ENCODE measurements at regions not wholly inside any gene's neighbourhood (a gene's known extent, or its start where the extent isn't known, plus 50 kb on each side); places are given as distances from the start of the nearest gene placed in this dataset.

GRCh38 chr1:201596101-201596868, 57.4 kb downstream of the NAV1 start:
- Histone ChIP-seq H3K23ac (ENCODE audit: insufficient read length) (no peak overlapping the region), H3K56ac (replicated peaks; ENCODE audit: insufficient read length, low read depth, low read length) (no peak overlapping the region), H2BK5ac (ENCODE audit: low read depth, low read length) (no peak overlapping the region), H4K8ac (ENCODE audit: extremely low read depth, insufficient read depth, low read length) (no peak overlapping the region), H3K23me2 (ENCODE audit: low read depth, low read length) (no peaks in the 10 kb centered on the region), H3K9me3 (ENCODE audit: insufficient read depth in 2 of 2, low read depth in 1 of 2, low read length in 1 of 2) (no peaks in the 10 kb centered on the region), H3K4me2 (ENCODE audit: insufficient read depth in 1 of 2, low read depth in 2 of 2, low read length in 2 of 2) (no peak overlapping the region), H2AK5ac (ENCODE audit: low read depth, low read length) (no peak overlapping the region), H3K4me1 (replicated peaks in 1 of 4; ENCODE audit: control insufficient read depth in 3 of 4, insufficient read depth in 4 of 4, low read length in 3 of 4) (peaks cover 6 to 23% (median 15%) of the 10 kb centered on the region in 4 experiments), H3K18ac (ENCODE audit: extremely low read depth, low read length) (no peak overlapping the region), H3K79me2 (ENCODE audit: control insufficient read depth in 1 of 2, insufficient read depth in 2 of 2, low read length in 2 of 2) (no peaks in the 10 kb centered on the region), H3K14ac (ENCODE audit: insufficient read length) (no peak overlapping the region), H2BK12ac (ENCODE audit: low read depth, low read length) (no peak overlapping the region), H3K4me3 (ENCODE audit: extremely low read depth in 1 of 4, insufficient read depth in 2 of 4, low read depth in 3 of 4, low read length in 4 of 4) (no peak overlapping the region), H4K5ac (ENCODE audit: insufficient read length, low read depth, low read length) (no peak overlapping the region), H3K4ac (replicated peaks; ENCODE audit: insufficient read length, low read depth, low read length) (no peak overlapping the region), H2AFZ (ENCODE audit: low read length) (no peak overlapping the region), H2BK120ac (replicated peaks; ENCODE audit: low read depth, low read length) (no peak overlapping the region), H3K9ac (replicated peaks in 1 of 4; ENCODE audit: extremely low read depth in 1 of 4, low read depth in 3 of 4, low read length in 3 of 4) (no peak overlapping the region), H4K91ac (replicated peaks; ENCODE audit: insufficient read length, low read length) (no peak overlapping the region), H3K36me3 (ENCODE audit: control insufficient read depth in 2 of 4, insufficient read depth in 4 of 4, low read length in 3 of 4) (no peaks in the 10 kb centered on the region), H4K20me1 (replicated peaks in 1 of 2; ENCODE audit: control insufficient read depth in 1 of 2, insufficient read depth in 2 of 2, low read length in 2 of 2) (no peaks in the 10 kb centered on the region), H3K27ac (ENCODE audit: low read depth, low read length) (no peak overlapping the region), H3K79me1 (ENCODE audit: low read depth, low read length) (no peaks in the 10 kb centered on the region), H3K27me3 (replicated peaks in 1 of 4; ENCODE audit: control insufficient read depth in 3 of 4, extremely low read depth in 1 of 4, insufficient read depth in 3 of 4, low read length in 3 of 4) (no peaks in the 10 kb centered on the region; a peak in 1 of 7 replicates), H2BK20ac (ENCODE audit: low read length) (no peak overlapping the region), H2BK15ac (ENCODE audit: low read length) (no peak overlapping the region)
- no peak for DNase-seq (ENCODE audit: low read depth in 1 of 2, low spot score in 2 of 2)
- WGBS, 2 experiments (ENCODE audit: extremely low coverage in 1 of 2, insufficient coverage in 1 of 2, insufficient read length in 1 of 2, insufficient replicate concordance in 2 of 2, low coverage in 1 of 2, low lambda C conversion rate in 2 of 2, missing lambda C conversion rate in 1 of 2) = 78% methylated on average over 4 of the region's 4 CpGs; no CpG with 5 or more reads in 1 of the 2 experiments
- ChIA-PET POLR2A (ENCODE audit: partially characterized antibody) (interaction anchor here (0.6 kb wide), 1 partner anchor 14 kb away, joined by 3 read pairs; no protein-coding TSS in a partner anchor), CTCF (ENCODE audit: partially characterized antibody) (interaction anchor here (1.0 to 3.6 kb wide), 4 partner anchors 9 to 84 kb away, joined by 3 to 13 read pairs (median 4); no protein-coding TSS in a partner anchor)
- FAIRE-seq = no peak
- TF ChIP-seq RBBP5 (IDR thresholded peaks at IDR 0.05; ENCODE audit: borderline replicate concordance, low read depth, low read length) = no peak
- no peak for TF ChIP-seq SP2 (IDR thresholded peaks at IDR 0.05; ENCODE audit: low read length)
- TF ChIP-seq EZH2 (IDR thresholded peaks at IDR 0.05; ENCODE audit: low read depth, low read length, severe bottlenecking) = no peak
- TF ChIP-seq NANOG (IDR thresholded peaks at IDR 0.05; ENCODE audit: insufficient read depth, low read depth, low read length, poor library complexity, severe bottlenecking) = no peak
- TF ChIP-seq RAD21 (IDR thresholded peaks at IDR 0.05 in 1 of 2, conservative IDR thresholded peaks at IDR 0.05 in 1 of 2; ENCODE audit: low read depth in 2 of 2, low read length in 2 of 2) = no peak
- TF ChIP-seq TCF12 (IDR thresholded peaks at IDR 0.05; ENCODE audit: low read depth, low read length) = no peak
- no peak for TF ChIP-seq KDM5A (IDR thresholded peaks at IDR 0.05; ENCODE audit: low read length)

Measured in H1 (cell line).